HEK293T (cell line): ENCODE measurements at regions not wholly inside any gene's neighbourhood (a gene's known extent, or its start where the extent isn't known, plus 50 kb on each side); places are given as distances from the start of the nearest gene placed in this dataset.

Source experiments
- BHLHE40 ChIP-seq: fragments of 450-650 bp; IDR thresholded peaks from 2 replicates; pipeline ENCODE4 v1.6.1; 2016; ENCODE audit warnings: mild to moderate bottlenecking, moderate library complexity, borderline replicate concordance
- CTBP1 ChIP-seq: fragments of 450-650 bp; IDR thresholded peaks from 2 replicates; pipeline ENCODE4 v1.6.1; 2016; ENCODE audit warnings: borderline replicate concordance
- ELF4 ChIP-seq: fragments of 450-650 bp; IDR thresholded peaks from 2 replicates; pipeline ENCODE4 v1.6.1; 2017; ENCODE audit warnings: antibody characterized with exemption
- FOXA1 ChIP-seq: fragments of 450-650 bp; IDR thresholded peaks from 2 replicates; pipeline ENCODE4 v1.6.1; 2016; ENCODE audit warnings: mild to moderate bottlenecking
- FOXM1 ChIP-seq: fragments of 450-650 bp; IDR thresholded peaks from 2 replicates; pipeline ENCODE4 v1.6.1; 2017; ENCODE audit warnings: mild to moderate bottlenecking, borderline replicate concordance
- HDGF ChIP-seq: fragments of 450-650 bp; IDR thresholded peaks from 2 replicates; pipeline ENCODE4 v1.6.1; 2017; ENCODE audit warnings: antibody characterized with exemption, borderline replicate concordance
- LEF1 ChIP-seq: fragments of 450-650 bp; IDR thresholded peaks from 2 replicates; pipeline ENCODE4 v1.6.1; 2017; ENCODE audit warnings: mild to moderate bottlenecking, borderline replicate concordance
- NFRKB ChIP-seq: fragments of 450-650 bp; IDR thresholded peaks from 2 replicates; pipeline ENCODE4 v1.6.1; 2016; ENCODE audit warnings: mild to moderate bottlenecking, moderate library complexity
- SUZ12 ChIP-seq: fragments of 450-650 bp; IDR thresholded peaks from 2 replicates; pipeline ENCODE4 v1.6.1; 2016; ENCODE audit warnings: mild to moderate bottlenecking
- ZNF384 ChIP-seq: fragments of 450-650 bp; IDR thresholded peaks from 2 replicates; pipeline ENCODE4 v1.6.1; 2016

- TF ChIP-seq ELF4 (no peak), FOXM1 (no peak), SUZ12 (no peak), LEF1 (no peak), BHLHE40 (no peak), HDGF (no peak), ZNF384 (no peak), FOXA1 (no peak), CTBP1 (no peak), NFRKB (no peak)
Observed at GRCh38 chr13:84834201-84834600, 951.9 kb upstream of the SLITRK1 start.
